OCI-LY1 (cell line): ENCODE measurements at regions not wholly inside any gene's neighbourhood (a gene's known extent, or its start where the extent isn't known, plus 50 kb on each side); places are given as distances from the start of the nearest gene placed in this dataset.

Source experiments
- H2AFZ ChIP-seq: fragments of 200-600 bp; sonication (generic), shearing (Covaris generic); 2 replicates; pipeline ENCODE4 v1.6.0; 2014; ENCODE audit warnings: antibody characterized with exemption, mild to moderate bottlenecking, low read length
- H3F3A ChIP-seq: fragments of 200-600 bp; sonication (generic), shearing (Covaris generic); 2 replicates; pipeline ENCODE4 v1.6.0; 2014; ENCODE audit warnings: mild to moderate bottlenecking, antibody characterized with exemption, low read length, moderate library complexity; ENCODE audit not compliant: insufficient read depth
- H3K27ac ChIP-seq: fragments of 200-600 bp; sonication (generic); 2 replicates; pipeline ENCODE4 v1.5.1; 2014; ENCODE audit warnings: low read length, mixed run types, mild to moderate bottlenecking, low read depth; ENCODE audit not compliant: poor library complexity, severe bottlenecking
- H3K27me3 ChIP-seq: fragments of 200-600 bp; sonication (generic); 2 replicates; pipeline ENCODE4 v1.6.0; 2014; ENCODE audit warnings: antibody characterized with exemption, mild to moderate bottlenecking, low read length, moderate library complexity; ENCODE audit not compliant: insufficient read depth
- H3K36me3 ChIP-seq: fragments of 200-600 bp; sonication (generic); 2 replicates; pipeline ENCODE4 v1.6.1; 2014; ENCODE audit warnings: mild to moderate bottlenecking, antibody characterized with exemption, low read length, moderate library complexity, mixed read lengths; ENCODE audit not compliant: insufficient read depth
- H3K4me1 ChIP-seq: fragments of 200-600 bp; sonication (generic); 2 replicates; pipeline ENCODE4 v1.5.1; 2014; ENCODE audit warnings: mild to moderate bottlenecking, low read length, moderate library complexity; ENCODE audit not compliant: insufficient read depth, severe bottlenecking
- H3K4me2 ChIP-seq: fragments of 200-600 bp; sonication (generic), shearing (Covaris generic); 2 replicates; pipeline ENCODE4 v1.6.1; 2014; ENCODE audit warnings: low read length
- H3K4me3 ChIP-seq: fragments of 200-600 bp; sonication (generic); 2 replicates; pipeline ENCODE4 v1.5.1; 2014; ENCODE audit warnings: low read length, low read depth, mild to moderate bottlenecking, mixed read lengths; ENCODE audit not compliant: poor library complexity, severe bottlenecking
- H3K79me2 ChIP-seq: fragments of 200-600 bp; shearing (Covaris generic); 2 replicates; pipeline ENCODE4 v1.6.1; 2016; ENCODE audit warnings: mixed run types, low read length, mixed read lengths; ENCODE audit not compliant: insufficient read depth
- H3K9ac ChIP-seq: fragments of 200-600 bp; sonication (generic), shearing (Covaris generic); 2 replicates; pipeline ENCODE4 v1.6.1; 2014; ENCODE audit warnings: mild to moderate bottlenecking, low read length, mixed read lengths
- H3K9me2 ChIP-seq: fragments of 200-600 bp; sonication (generic), shearing (Covaris generic); 2 replicates; pipeline ENCODE4 v1.6.1; 2014; ENCODE audit warnings: low read depth, mild to moderate bottlenecking, low read length, mixed read lengths
- H3K9me3 ChIP-seq: fragments of 200-600 bp; shearing (Covaris generic); 2 replicates; pipeline ENCODE4 v1.6.1; 2014; ENCODE audit warnings: low read length, mixed read lengths
- H4K20me1 ChIP-seq: fragments of 200-600 bp; sonication (generic), shearing (Covaris generic); 2 replicates; pipeline ENCODE4 v1.6.0; 2016; ENCODE audit warnings: mild to moderate bottlenecking, low read length; ENCODE audit not compliant: insufficient read depth
- CTCF ChIP-seq: fragments of 200-600 bp; sonication (generic), shearing (Covaris generic); IDR thresholded peaks from 2 replicates; pipeline ENCODE4 v1.5.1; 2017; ENCODE audit warnings: mild to moderate bottlenecking, antibody characterized with exemption, low read length, moderate library complexity, mixed read lengths
- EZH2 ChIP-seq: fragments of 200-600 bp; sonication (generic), shearing (Covaris generic); IDR thresholded peaks from 2 replicates; pipeline ENCODE4 v1.8.0; 2017; ENCODE audit warnings: borderline replicate concordance, mixed run types, mild to moderate bottlenecking, antibody characterized with exemption, low read length, moderate library complexity, mixed read lengths

DNA sequence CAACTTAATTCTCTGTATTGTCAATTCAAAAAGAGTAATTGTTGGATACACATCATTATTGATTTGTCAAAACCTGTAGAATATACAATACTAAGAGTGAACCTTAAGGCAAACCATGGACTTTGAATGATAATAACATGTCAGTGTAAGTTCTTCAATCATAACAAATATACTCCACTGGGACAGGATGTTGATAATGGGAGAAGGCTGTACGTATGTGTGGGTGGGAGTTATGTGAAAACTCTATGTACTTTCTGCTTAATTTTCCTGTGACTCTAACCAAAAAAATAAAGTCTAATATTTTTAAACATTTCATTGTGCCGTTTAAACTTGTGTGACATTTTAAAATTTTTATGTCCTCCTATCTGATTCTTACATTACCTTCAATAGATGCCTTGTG lies 526.7 kb downstream of the SUCLA2 start:
- Histone ChIP-seq H4K20me1 (no peaks in the 10 kb centered on the region), H3F3A (no peaks in the 10 kb centered on the region), H3K9me3 (no peaks in the 10 kb centered on the region), H2AFZ (no peak overlapping the region), H3K9me2 (no peaks in the 10 kb centered on the region), H3K27me3 (no peaks in the 10 kb centered on the region), H3K4me1 (no peaks in the 10 kb centered on the region), H3K9ac (no peak overlapping the region), H3K36me3 (no peaks in the 10 kb centered on the region), H3K27ac (no peak overlapping the region), H3K4me3 (no peak overlapping the region), H3K4me2 (no peak overlapping the region), H3K79me2 (no peaks in the 10 kb centered on the region)
- TF ChIP-seq CTCF (no peak), EZH2 (no peak)

GRCh38 chr13:47472516-47472915 lies 528.6 kb downstream of the SUCLA2 start:
- Histone ChIP-seq H3K27me3 (no peaks in the 10 kb centered on the region), H3K27ac (no peak overlapping the region), H3K79me2 (no peaks in the 10 kb centered on the region), H2AFZ (no peak overlapping the region), H3K4me3 (no peak overlapping the region), H4K20me1 (no peaks in the 10 kb centered on the region), H3F3A (no peaks in the 10 kb centered on the region), H3K9ac (no peak overlapping the region), H3K4me1 (no peaks in the 10 kb centered on the region), H3K36me3 (no peaks in the 10 kb centered on the region), H3K9me2 (no peaks in the 10 kb centered on the region), H3K4me2 (no peak overlapping the region), H3K9me3 (no peaks in the 10 kb centered on the region)
- TF ChIP-seq EZH2 (no peak), CTCF (no peak)

DNA sequence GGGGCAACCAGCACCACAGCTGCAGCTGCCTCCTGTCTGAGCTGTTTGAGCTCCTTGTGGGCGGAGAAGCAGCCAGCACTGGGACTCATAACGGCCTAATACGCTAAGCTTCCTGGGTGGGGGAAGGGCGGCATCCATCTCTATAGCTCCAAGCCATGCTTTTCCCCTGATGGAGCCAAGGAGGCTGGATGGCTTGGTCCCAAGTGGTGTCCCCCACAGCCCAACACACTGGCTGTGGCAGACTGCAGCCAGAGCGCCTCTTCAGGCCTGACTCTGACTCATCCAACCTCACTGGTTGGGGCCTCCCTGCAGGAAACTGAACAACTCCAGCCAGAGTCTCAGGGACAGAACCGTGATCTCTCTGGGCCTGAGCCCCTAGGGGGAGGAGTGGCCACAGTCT lies 537.3 kb downstream of the SUCLA2 start:
- no peak overlapping the region for H3K4me3 ChIP-seq
- H3K4me1 ChIP-seq = no peaks in the 10 kb centered on the region
- H3K4me2 ChIP-seq = no peak overlapping the region
- H2AFZ ChIP-seq = no peak overlapping the region
- H3K27ac ChIP-seq = no peak overlapping the region
- H3F3A ChIP-seq = no peaks in the 10 kb centered on the region
- no peaks in the 10 kb centered on the region for H4K20me1 ChIP-seq
- H3K79me2 ChIP-seq = no peaks in the 10 kb centered on the region
- H3K36me3 ChIP-seq = no peaks in the 10 kb centered on the region
- TF ChIP-seq CTCF = no peak
- no peak for TF ChIP-seq EZH2
- H3K27me3 ChIP-seq = no peaks in the 10 kb centered on the region
- H3K9me2 ChIP-seq = no peaks in the 10 kb centered on the region
- no peaks in the 10 kb centered on the region for H3K9me3 ChIP-seq
- H3K9ac ChIP-seq = no peak overlapping the region
